Fibroblast of lung (primary cell): ENCODE measurements at regions not wholly inside any gene's neighbourhood (a gene's known extent, or its start where the extent isn't known, plus 50 kb on each side); places are given as distances from the start of the nearest gene placed in this dataset.
A peak's percentile ranks its signal among the peaks of the same experiment; 100 is the strongest.
"Not testable (repeated sequence)": the region's sequence is repeated elsewhere in the genome, so short reads cannot be mapped to it uniquely, and the experiment has no call there.

Experiments used
- DNase-seq, 2 donors: peaks; one replicate each; pipeline versions ENCODE4 v3.0.0 to v3.0.0-alpha.2; 2010; ENCODE audit warnings: low read depth in 2 of 2
- H2AFZ ChIP-seq: 2 replicates; pipeline ENCODE4 v1.5.1; 2012; ENCODE audit warnings: low read length, control low read depth, inconsistent platforms
- H3K27ac ChIP-seq: 2 replicates; pipeline ENCODE4 v1.5.1; 2011; ENCODE audit warnings: low read length, control low read depth; ENCODE audit not compliant: insufficient read depth
- H3K27me3 ChIP-seq: 2 replicates; pipeline ENCODE4 v1.5.1; 2011; ENCODE audit warnings: mild to moderate bottlenecking, low read length; ENCODE audit not compliant: control insufficient read depth, insufficient read depth
- H3K36me3 ChIP-seq: 2 replicates; pipeline ENCODE4 v1.5.1; 2011; ENCODE audit warnings: low read length; ENCODE audit not compliant: control insufficient read depth, insufficient read depth
- H3K4me1 ChIP-seq: 2 replicates; pipeline ENCODE4 v1.5.1; 2011; ENCODE audit warnings: low read length; ENCODE audit not compliant: control insufficient read depth, insufficient read depth; ENCODE audit errors: extremely low read depth
- H3K4me2 ChIP-seq: 2 replicates; pipeline ENCODE4 v1.5.1; 2011; ENCODE audit warnings: low read length, control low read depth; ENCODE audit not compliant: insufficient read depth; ENCODE audit errors: extremely low read depth
- H3K4me3 ChIP-seq, 4 experiments: fragments of 200-600 bp in 1 of 4; sonication (generic) in 1 of 4; replicated peaks in 1 of 4; 2 replicates each; pipeline ENCODE4 v1.5.1; 2011 to 2016; ENCODE audit warnings: low read length in 4 of 4, low read depth in 3 of 4, mild to moderate bottlenecking in 3 of 4, control low read depth in 2 of 4, inconsistent platforms in 1 of 4, mixed read lengths in 1 of 4; ENCODE audit not compliant: insufficient read depth in 1 of 4; ENCODE audit errors: control extremely low read depth in 1 of 4
- H3K79me2 ChIP-seq: 2 replicates; pipeline ENCODE4 v1.5.1; 2012; ENCODE audit warnings: mild to moderate bottlenecking, low read length, inconsistent platforms; ENCODE audit not compliant: control insufficient read depth, insufficient read depth
- H3K9ac ChIP-seq: 2 replicates; pipeline ENCODE4 v1.5.1; 2011; ENCODE audit warnings: mild to moderate bottlenecking, low read length, control low read depth; ENCODE audit not compliant: insufficient read depth
- H3K9me3 ChIP-seq: 2 replicates; pipeline ENCODE4 v1.5.1; 2012; ENCODE audit warnings: low read depth, low read length; ENCODE audit not compliant: control insufficient read depth, insufficient read depth
- H4K20me1 ChIP-seq: 2 replicates; pipeline ENCODE4 v1.5.1; 2011; ENCODE audit warnings: low read length; ENCODE audit not compliant: control insufficient read depth, insufficient read depth; ENCODE audit errors: extremely low read depth
- CTCF ChIP-seq, 2 donors: IDR thresholded peaks in 1 of 2; conservative IDR thresholded peaks in 1 of 2; 1 replicate in 1 of 2; 2 replicates in 1 of 2; pipeline ENCODE4 v1.5.1; 2011 to 2012; ENCODE audit warnings: low read length in 2 of 2, control low read depth in 1 of 2, inconsistent platforms in 1 of 2, low read depth in 1 of 2, mild to moderate bottlenecking in 1 of 2
- EZH2 ChIP-seq: IDR thresholded peaks from 2 replicates; pipeline ENCODE4 v1.5.1; 2012; ENCODE audit warnings: low read length, control low read depth, mild to moderate bottlenecking; ENCODE audit errors: missing control alignments

GRCh38 chr1:171397851-171398469 is 84.0 kb downstream of the FMO4 start:
- no peak overlapping the region for H2AFZ ChIP-seq
- H3K4me3 ChIP-seq: no peak overlapping the region
- no peaks in the 10 kb centered on the region for H3K27me3 ChIP-seq
- H3K4me1 ChIP-seq: no peaks in the 10 kb centered on the region
- no peak overlapping the region for H3K9ac ChIP-seq
- H3K4me2 ChIP-seq: no peak overlapping the region
- TF ChIP-seq CTCF (conservative IDR thresholded peaks at IDR 0.05 in 1 of 2, IDR thresholded peaks at IDR 0.05 in 1 of 2; ENCODE audit: low read depth in 1 of 2, low read length in 2 of 2) (no peak), EZH2 (no peak)
- H3K27ac ChIP-seq: no peak overlapping the region
- no peaks in the 10 kb centered on the region for H4K20me1 ChIP-seq
- H3K36me3 ChIP-seq: no peaks in the 10 kb centered on the region
- no peak for DNase-seq
- no peaks in the 10 kb centered on the region for H3K9me3 ChIP-seq
- no peaks in the 10 kb centered on the region for H3K79me2 ChIP-seq

GRCh38 chr1:171403393-171403792 is 81.9 kb upstream of the PRRC2C start:
- H3K36me3 ChIP-seq: no peaks in the 10 kb centered on the region
- no peak overlapping the region for H3K4me3 ChIP-seq
- H3K79me2 ChIP-seq: no peaks in the 10 kb centered on the region
- H3K9ac ChIP-seq: no peak overlapping the region
- no peaks in the 10 kb centered on the region for H3K4me1 ChIP-seq
- DNase-seq: peak in 1 of 2 donors; percentile 5
- no peak overlapping the region for H3K4me2 ChIP-seq
- no peaks in the 10 kb centered on the region for H3K27me3 ChIP-seq
- H4K20me1 ChIP-seq: no peaks in the 10 kb centered on the region
- TF ChIP-seq EZH2 (no peak), CTCF (conservative IDR thresholded peaks at IDR 0.05 in 1 of 2, IDR thresholded peaks at IDR 0.05 in 1 of 2; ENCODE audit: low read depth in 1 of 2, low read length in 2 of 2) (no peak)
- no peak overlapping the region for H3K27ac ChIP-seq
- H2AFZ ChIP-seq: no peak overlapping the region
- H3K9me3 ChIP-seq: no peaks in the 10 kb centered on the region

- Histone ChIP-seq H3K9me3 (no peaks in the 10 kb centered on the region), H3K4me2 (no peak overlapping the region), H3K36me3 (no peaks in the 10 kb centered on the region), H2AFZ (no peak overlapping the region), H4K20me1 (no peaks in the 10 kb centered on the region), H3K27me3 (no peaks in the 10 kb centered on the region), H3K4me1 (no peaks in the 10 kb centered on the region), H3K9ac (no peak overlapping the region), H3K27ac (no peak overlapping the region), H3K79me2 (no peaks in the 10 kb centered on the region), H3K4me3 (no peak overlapping the region)
- TF ChIP-seq CTCF (conservative IDR thresholded peaks at IDR 0.05 in 1 of 2, IDR thresholded peaks at IDR 0.05 in 1 of 2; ENCODE audit: low read depth in 1 of 2, low read length in 2 of 2) (no peak), EZH2 (no peak)
- no peak for DNase-seq
These were observed 80.0 kb upstream of the PRRC2C start for GRCh38 chr1:171405391-171405714.

GRCh38 chr1:171413557-171413956 is 71.8 kb upstream of the PRRC2C start:
- not testable (repeated sequence) for H3K9ac ChIP-seq, H3K9me3 ChIP-seq, H2AFZ ChIP-seq, H3K27me3 ChIP-seq, H3K79me2 ChIP-seq, H3K4me2 ChIP-seq, DNase-seq, H3K36me3 ChIP-seq, H3K4me1 ChIP-seq, H4K20me1 ChIP-seq, H3K27ac ChIP-seq, H3K4me3 ChIP-seq
